HCT116 (cell line): ENCODE measurements at regions not wholly inside any gene's neighbourhood (a gene's known extent, or its start where the extent isn't known, plus 50 kb on each side); places are given as distances from the start of the nearest gene placed in this dataset.

Source experiments
- ATAC-seq: fragments of 200-7000 bp; cut with Tn5 transposase; 2 replicates; pipeline ENCODE4 v1.9.1; 2020; ENCODE audit warnings: mild to moderate bottlenecking, moderate library complexity
- BruUV-seq: library from RNA; stranded (reverse); fragments of 400-500 nt; replicated peaks from 2 replicates; lab custom pipeline; 2021; lab: Mats Ljungman, UMichigan
- CTCF ChIA-PET: fragments of 300-600 bp; sonication (Branson Sonifier 250); formaldehyde crosslinking; loops from one replicate; lab custom pipeline; 2021; ENCODE audit warnings: antibody characterized with exemption; lab: Charles Lee
- POLR2A ChIA-PET: fragments of 300-600, 350-600 bp; sonication (Branson Sonifier 250); formaldehyde crosslinking; loops from one replicate; lab custom pipeline; 2021; ENCODE audit warnings: antibody characterized with exemption; lab: Charles Lee
- RAD21 ChIA-PET, 2 experiments: fragments of 300-600 bp; sonication (Branson Sonifier 250); formaldehyde crosslinking; loops; one replicate each; lab custom pipeline; 2023; ENCODE audit warnings: low total read pairs in 2 of 2; ENCODE audit not compliant: uncharacterized antibody in 2 of 2, unreplicated experiment in 2 of 2, low non-redundant PET in 1 of 2; lab: Charles Lee
- DNase-seq: peaks from one replicate; pipeline ENCODE4 v3.0.0-alpha.2; 2010; ENCODE audit warnings: low read depth, low spot score
- H2AFZ ChIP-seq: fragments of 200-600 bp; shearing (Covaris generic), sonication (generic); 2 replicates; pipeline ENCODE4 v1.6.1; 2017; ENCODE audit warnings: low read depth, mixed run types, mixed read lengths, antibody characterized with exemption, low read length; ENCODE audit not compliant: poor library complexity, severe bottlenecking
- H3K27ac ChIP-seq: 2 replicates; pipeline ENCODE4 v1.5.1; 2012; ENCODE audit warnings: low read depth, low read length
- H3K27me3 ChIP-seq: fragments of 200-600 bp; sonication (generic); 2 replicates; pipeline ENCODE4 v1.6.1; 2016; ENCODE audit warnings: mixed run types, low read length, mixed read lengths; ENCODE audit not compliant: insufficient read depth
- H3K36me3 ChIP-seq, 2 experiments: fragments of 200-500 bp in 1 of 2; fragments of 200-600 bp in 1 of 2; sonication (Bioruptor generic) in 1 of 2; sonication (generic) in 1 of 2; 2 replicates each; pipeline versions ENCODE4 v1.5.1 to v1.6.1; 2014 to 2016; ENCODE audit warnings: low read length in 2 of 2, inconsistent platforms in 1 of 2, mixed read lengths in 1 of 2, mixed run types in 1 of 2; ENCODE audit not compliant: insufficient read depth in 2 of 2, control insufficient read depth in 1 of 2
- H3K4me1 ChIP-seq, 2 experiments: fragments of 200-600 bp in 1 of 2; sonication (generic) in 1 of 2; 2 replicates each; pipeline versions ENCODE4 v1.5.1 to v1.6.1; 2012 to 2017; ENCODE audit warnings: low read length in 2 of 2, inconsistent platforms in 1 of 2, mild to moderate bottlenecking in 1 of 2, mixed read lengths in 1 of 2, mixed run types in 1 of 2, moderate library complexity in 1 of 2; ENCODE audit not compliant: insufficient read depth in 2 of 2, control insufficient read depth in 1 of 2
- H3K4me2 ChIP-seq: fragments of 200-600 bp; sonication (generic); 2 replicates; pipeline ENCODE4 v1.6.1; 2017; ENCODE audit warnings: mixed run types, low read length, mixed read lengths
- H3K4me3 ChIP-seq, 2 experiments: fragments of 200-600 bp in 1 of 2; sonication (generic) in 1 of 2; replicated peaks in 1 of 2; 2 replicates each; pipeline ENCODE4 v1.5.1; 2011 to 2016; ENCODE audit warnings: low read length in 2 of 2, control low read depth in 1 of 2, low read depth in 1 of 2, mild to moderate bottlenecking in 1 of 2, mixed read lengths in 1 of 2, mixed run types in 1 of 2
- H3K79me2 ChIP-seq: fragments of 200-600 bp; sonication (generic); 2 replicates; pipeline ENCODE4 v1.6.1; 2017; ENCODE audit warnings: mild to moderate bottlenecking, mixed run types, low read length, moderate library complexity, mixed read lengths; ENCODE audit not compliant: insufficient read depth
- H3K9ac ChIP-seq: fragments of 200-600 bp; sonication (generic); 2 replicates; pipeline ENCODE4 v1.6.1; 2016; ENCODE audit warnings: low read length, mixed read lengths
- H3K9me2 ChIP-seq: fragments of 200-600 bp; sonication (generic), shearing (Covaris generic); 2 replicates; pipeline ENCODE4 v1.6.1; 2017; ENCODE audit warnings: mixed run types, mild to moderate bottlenecking, moderate library complexity; ENCODE audit not compliant: insufficient read depth
- H3K9me3 ChIP-seq, 2 experiments: fragments of 200-500 bp in 1 of 2; fragments of 200-600 bp in 1 of 2; sonication (Bioruptor generic) in 1 of 2; sonication (generic) in 1 of 2; 2 replicates each; pipeline ENCODE4 v1.6.1; 2014 to 2017; ENCODE audit warnings: low read length in 2 of 2, mixed read lengths in 2 of 2, inconsistent platforms in 1 of 2, low read depth in 1 of 2, mild to moderate bottlenecking in 1 of 2, mixed run types in 1 of 2, moderate library complexity in 1 of 2; ENCODE audit not compliant: control insufficient read depth in 1 of 2, insufficient read depth in 1 of 2
- H4K20me1 ChIP-seq: fragments of 200-600 bp; sonication (generic), shearing (Covaris generic); 2 replicates; pipeline ENCODE4 v1.6.1; 2017; ENCODE audit warnings: mixed run types, mild to moderate bottlenecking, moderate library complexity; ENCODE audit not compliant: insufficient read depth
- ATF3 ChIP-seq: IDR thresholded peaks from 2 replicates; pipeline ENCODE4 v1.6.1; 2012
- ELF1 ChIP-seq: IDR thresholded peaks from 2 replicates; pipeline ENCODE4 v1.6.1; 2012; ENCODE audit warnings: low read depth, borderline replicate concordance
- EZH2phosphoT487 ChIP-seq: fragments of 200-600 bp; IDR thresholded peaks from 2 replicates; pipeline ENCODE4 v1.6.1; 2018; ENCODE audit warnings: antibody characterized with exemption, borderline replicate concordance
- FOSL1 ChIP-seq: IDR thresholded peaks from 2 replicates; pipeline ENCODE4 v1.6.1; 2012; ENCODE audit warnings: low read depth
- MAX ChIP-seq: IDR thresholded peaks from 2 replicates; pipeline ENCODE4 v1.6.1; 2012
- POLR2AphosphoS5 ChIP-seq: IDR thresholded peaks from 2 replicates; pipeline ENCODE4 v1.6.1; 2011; ENCODE audit warnings: mild to moderate bottlenecking, low read depth, low read length, moderate library complexity
- SIN3A ChIP-seq: IDR thresholded peaks from 2 replicates; pipeline ENCODE4 v1.6.1; 2012; ENCODE audit warnings: low read depth
- YY1 ChIP-seq: IDR thresholded peaks from 2 replicates; pipeline ENCODE4 v1.6.1; 2011; ENCODE audit warnings: low read length, low read depth, moderate library complexity, mild to moderate bottlenecking; ENCODE audit not compliant: insufficient replicate concordance; ENCODE audit errors: extremely low read depth
- ZFX ChIP-seq: fragments of 450-650 bp; IDR thresholded peaks from 2 replicates; pipeline ENCODE4 v1.6.1; 2017
- ZNF274 ChIP-seq: fragments of 200-500 bp; sonication (Bioruptor generic); IDR thresholded peaks from 2 replicates; pipeline ENCODE4 v1.6.1; 2014; ENCODE audit warnings: mild to moderate bottlenecking, low read depth, low read length, inconsistent platforms
- intact Hi-C: fragments of 100-400 bp; cut with micrococcal nuclease; formaldehyde crosslinking; loops from 2 replicates; pipeline ENCODE4 v1.10.0; 2022
- TF ChIP-seq, protein P1 (sequence below): IDR thresholded peaks from 2 replicates; pipeline ENCODE4 v1.6.1; 2012; ENCODE audit warnings: low read depth

GRCh38 chr3:124448954-124449353 lies 281.3 kb upstream of the UMPS start:
- no peak overlapping the region for H3K27ac ChIP-seq
- ChIA-PET RAD21 (no interaction called here), POLR2A (no interaction called here), CTCF (no interaction called here)
- DNase-seq (no peak), ATAC-seq (no peak)
- no peaks in the 10 kb centered on the region for H3K9me2 ChIP-seq
- no peak overlapping the region for H3K9ac ChIP-seq
- BruUV-seq: no TSS peak
- intact Hi-C loops: no loop called here
- H3K79me2 ChIP-seq: no peaks in the 10 kb centered on the region
- TF ChIP-seq YY1 (no peak), ATF3 (no peak), FOSL1 (no peak)
- no peak overlapping the region for H3K4me2 ChIP-seq
- H3K4me3 ChIP-seq: no peak overlapping the region
- H3K36me3 ChIP-seq: no peaks in the 10 kb centered on the region
- peaks cover 63% of the 10 kb centered on the region for H3K27me3 ChIP-seq
- H4K20me1 ChIP-seq: no peaks in the 10 kb centered on the region
- H3K4me1 ChIP-seq: no peaks in the 10 kb centered on the region
- H3K9me3 ChIP-seq: no peaks in the 10 kb centered on the region
- H2AFZ ChIP-seq: no peak overlapping the region

DNA sequence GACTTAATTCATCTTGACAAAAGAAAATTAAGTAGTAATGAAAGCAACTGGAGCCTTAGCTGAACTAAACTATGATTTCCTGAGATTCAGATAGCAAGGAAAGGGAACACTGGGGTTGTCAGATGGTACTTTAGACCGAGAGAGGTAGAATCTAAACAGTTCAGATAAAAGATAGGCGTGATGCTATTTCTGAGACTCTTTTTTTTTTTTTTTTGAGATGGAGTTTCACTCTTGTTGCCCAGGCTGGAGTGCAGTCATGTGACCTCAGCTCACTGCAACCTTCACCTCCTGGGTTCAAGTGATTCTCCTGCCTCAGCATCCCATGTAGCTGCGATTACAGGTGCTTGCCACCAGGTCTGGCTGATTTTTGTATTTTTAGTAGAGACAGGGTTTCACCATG lies 279.9 kb upstream of the UMPS start:
- Histone ChIP-seq H3K4me2 (no peak overlapping the region), H2AFZ (no peak overlapping the region), H4K20me1 (no peaks in the 10 kb centered on the region), H3K9ac (no peak overlapping the region), H3K36me3 (no peaks in the 10 kb centered on the region), H3K9me2 (no peaks in the 10 kb centered on the region), H3K9me3 (no peaks in the 10 kb centered on the region), H3K27ac (no peak overlapping the region), H3K4me3 (no peak overlapping the region), H3K4me1 (no peaks in the 10 kb centered on the region), H3K79me2 (no peaks in the 10 kb centered on the region), H3K27me3 (peaks cover 59% of the 10 kb centered on the region; the same call in 1 of the 2 replicates)
- no peak for DNase-seq
- no TSS peak for BruUV-seq
- ChIA-PET POLR2A (no interaction called here), RAD21 (no interaction called here), CTCF (no interaction called here)
- intact Hi-C loops: no loop called here
- TF ChIP-seq POLR2AphosphoS5 (no peak), ATF3 (no peak), MAX (no peak), ZNF274 (no peak), YY1 (no peak), SIN3A (no peak), ZFX (no peak), ELF1 (no peak), EZH2phosphoT487 (no peak), FOSL1 (no peak)
- TF ChIP-seq, protein P1, sequence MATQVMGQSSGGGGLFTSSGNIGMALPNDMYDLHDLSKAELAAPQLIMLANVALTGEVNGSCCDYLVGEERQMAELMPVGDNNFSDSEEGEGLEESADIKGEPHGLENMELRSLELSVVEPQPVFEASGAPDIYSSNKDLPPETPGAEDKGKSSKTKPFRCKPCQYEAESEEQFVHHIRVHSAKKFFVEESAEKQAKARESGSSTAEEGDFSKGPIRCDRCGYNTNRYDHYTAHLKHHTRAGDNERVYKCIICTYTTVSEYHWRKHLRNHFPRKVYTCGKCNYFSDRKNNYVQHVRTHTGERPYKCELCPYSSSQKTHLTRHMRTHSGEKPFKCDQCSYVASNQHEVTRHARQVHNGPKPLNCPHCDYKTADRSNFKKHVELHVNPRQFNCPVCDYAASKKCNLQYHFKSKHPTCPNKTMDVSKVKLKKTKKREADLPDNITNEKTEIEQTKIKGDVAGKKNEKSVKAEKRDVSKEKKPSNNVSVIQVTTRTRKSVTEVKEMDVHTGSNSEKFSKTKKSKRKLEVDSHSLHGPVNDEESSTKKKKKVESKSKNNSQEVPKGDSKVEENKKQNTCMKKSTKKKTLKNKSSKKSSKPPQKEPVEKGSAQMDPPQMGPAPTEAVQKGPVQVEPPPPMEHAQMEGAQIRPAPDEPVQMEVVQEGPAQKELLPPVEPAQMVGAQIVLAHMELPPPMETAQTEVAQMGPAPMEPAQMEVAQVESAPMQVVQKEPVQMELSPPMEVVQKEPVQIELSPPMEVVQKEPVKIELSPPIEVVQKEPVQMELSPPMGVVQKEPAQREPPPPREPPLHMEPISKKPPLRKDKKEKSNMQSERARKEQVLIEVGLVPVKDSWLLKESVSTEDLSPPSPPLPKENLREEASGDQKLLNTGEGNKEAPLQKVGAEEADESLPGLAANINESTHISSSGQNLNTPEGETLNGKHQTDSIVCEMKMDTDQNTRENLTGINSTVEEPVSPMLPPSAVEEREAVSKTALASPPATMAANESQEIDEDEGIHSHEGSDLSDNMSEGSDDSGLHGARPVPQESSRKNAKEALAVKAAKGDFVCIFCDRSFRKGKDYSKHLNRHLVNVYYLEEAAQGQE: no peak
- ATAC-seq: no peak
